RPMI8226 (cell line): ENCODE measurements at regions not wholly inside any gene's neighbourhood (a gene's known extent, or its start where the extent isn't known, plus 50 kb on each side); places are given as distances from the start of the nearest gene placed in this dataset.
"Not testable (repeated sequence)": the region's sequence is repeated elsewhere in the genome, so short reads cannot be mapped to it uniquely, and the experiment has no call there.

Experiments used
- DNase-seq: peaks from one replicate; pipeline ENCODE4 v3.0.0-alpha.2; 2015

GRCh38 chr9:118674942-118675341, 694.3 kb downstream of the BRINP1 start:
- no peak for DNase-seq

- not testable (repeated sequence) for DNase-seq
Measured at GRCh38 chr9:118677936-118678653, 691.1 kb downstream of the BRINP1 start.

- no peak for DNase-seq
Measured at GRCh38 chr9:118686959-118687358, 682.3 kb downstream of the BRINP1 start.

- no peak for DNase-seq
Measured at GRCh38 chr9:118689280-118689679, 680.0 kb downstream of the BRINP1 start.

- no peak for DNase-seq
Measured at GRCh38 chr9:118692613-118693012, 676.6 kb downstream of the BRINP1 start.

DNA sequence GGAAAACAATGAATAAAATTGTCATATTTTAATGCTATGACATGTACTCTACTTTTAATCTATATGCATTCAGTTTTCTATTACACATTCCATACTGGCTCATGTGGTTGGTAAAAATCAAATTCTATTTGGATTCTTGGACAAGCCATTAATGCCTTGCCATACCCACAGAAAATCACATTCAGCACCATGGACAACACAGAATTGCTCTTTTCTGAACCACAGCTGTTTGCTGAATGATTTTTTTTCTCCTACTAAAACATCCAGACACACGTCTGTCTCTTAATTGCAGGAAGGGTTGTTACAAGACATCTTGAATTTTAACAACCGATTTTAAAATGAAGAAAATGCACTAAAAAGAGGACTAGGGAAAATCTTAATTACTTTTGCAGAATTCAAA, 675.6 kb downstream of the BRINP1 start:
- DNase-seq, result no peak

DNA sequence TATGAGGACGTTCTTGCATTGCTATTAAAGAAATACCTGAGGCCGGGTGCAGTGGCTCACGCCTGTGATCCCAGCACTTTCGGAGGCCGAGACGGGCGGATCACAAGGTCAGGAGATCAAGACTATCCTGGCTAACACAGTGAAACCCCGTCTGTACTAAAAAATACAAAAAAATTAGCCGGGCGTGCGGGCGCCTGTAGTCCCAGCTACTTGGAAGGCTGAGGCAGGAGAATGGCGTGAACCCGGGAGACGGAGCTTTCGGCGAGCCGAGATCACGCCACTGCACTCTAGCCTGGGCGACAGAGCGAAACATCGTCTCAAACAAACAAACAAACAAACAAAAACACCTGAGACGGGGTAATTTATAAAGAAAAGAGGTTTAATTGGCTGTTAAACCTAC, 674.0 kb downstream of the BRINP1 start:
- DNase-seq, result not testable (repeated sequence)

- no peak for DNase-seq
Measured at GRCh38 chr9:118701985-118702384, 667.2 kb downstream of the BRINP1 start.

DNA sequence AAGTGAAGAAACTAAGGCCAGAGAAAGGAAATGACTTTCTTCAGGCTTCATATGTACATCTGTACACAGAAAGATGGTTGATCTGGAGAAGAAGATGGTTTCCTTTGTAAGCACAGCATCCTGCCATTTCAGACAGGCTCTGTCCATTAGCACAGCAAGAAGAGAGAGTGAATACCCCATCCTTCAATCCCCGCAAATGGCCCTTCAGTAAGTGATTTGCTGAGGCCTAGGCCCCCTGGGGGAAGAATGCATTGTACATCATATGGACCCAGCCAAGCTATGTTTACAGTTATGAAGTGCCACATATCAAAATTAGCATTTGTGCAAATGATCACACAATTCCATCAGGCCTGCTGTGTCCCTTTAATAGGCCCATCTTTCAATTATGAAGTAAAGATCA, 657.4 kb downstream of the BRINP1 start:
- no peak for DNase-seq

GRCh38 chr9:118721276-118721675, 648.0 kb downstream of the BRINP1 start:
- no peak for DNase-seq

GRCh38 chr9:118721923-118722322, 647.3 kb downstream of the BRINP1 start:
- no peak for DNase-seq

- DNase-seq, result no peak
Measured at GRCh38 chr9:118729981-118730380, 639.3 kb downstream of the BRINP1 start.

DNA sequence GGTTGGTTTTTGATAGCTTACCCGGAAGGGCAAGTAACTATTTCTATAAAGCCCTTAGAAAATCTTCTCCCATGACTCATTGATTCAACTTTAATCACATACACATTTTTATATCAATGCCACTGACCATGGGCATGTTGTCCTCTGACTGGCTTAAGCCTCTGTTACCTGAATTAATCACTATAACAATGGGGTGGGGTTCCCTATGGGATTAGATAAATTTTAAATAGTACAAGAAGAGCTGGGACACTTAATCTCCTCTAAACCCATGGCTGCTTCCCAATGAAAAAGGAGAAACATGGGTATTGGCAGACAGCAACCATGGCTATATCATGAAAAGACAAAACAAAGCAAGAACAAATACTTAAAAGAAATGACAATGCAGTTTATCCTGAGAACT, 636.2 kb downstream of the BRINP1 start:
- no peak for DNase-seq

DNA sequence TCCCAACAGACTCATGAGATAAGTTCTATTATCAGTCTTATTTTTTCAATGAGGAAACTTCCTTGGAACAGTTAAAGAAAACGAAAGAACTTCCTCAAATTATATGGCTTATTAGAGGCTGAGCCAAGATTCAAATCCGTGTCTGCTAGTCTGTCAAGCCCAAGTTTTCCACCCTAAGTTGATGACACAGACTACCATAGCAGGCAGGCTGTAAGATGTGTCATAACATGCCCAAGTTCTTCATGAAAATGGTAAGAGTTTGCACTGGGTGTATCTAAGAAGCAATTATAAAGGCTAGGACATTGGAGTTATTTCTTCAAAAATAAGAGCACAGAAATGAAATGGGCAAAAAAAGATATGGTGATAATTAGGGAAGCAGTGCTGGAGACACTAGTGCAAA, 634.5 kb downstream of the BRINP1 start:
- no peak for DNase-seq

GRCh38 chr9:118736406-118736805, 632.8 kb downstream of the BRINP1 start:
- no peak for DNase-seq

- no peak for DNase-seq
Measured at GRCh38 chr9:118751077-118751847, 618.0 kb downstream of the BRINP1 start.

DNA sequence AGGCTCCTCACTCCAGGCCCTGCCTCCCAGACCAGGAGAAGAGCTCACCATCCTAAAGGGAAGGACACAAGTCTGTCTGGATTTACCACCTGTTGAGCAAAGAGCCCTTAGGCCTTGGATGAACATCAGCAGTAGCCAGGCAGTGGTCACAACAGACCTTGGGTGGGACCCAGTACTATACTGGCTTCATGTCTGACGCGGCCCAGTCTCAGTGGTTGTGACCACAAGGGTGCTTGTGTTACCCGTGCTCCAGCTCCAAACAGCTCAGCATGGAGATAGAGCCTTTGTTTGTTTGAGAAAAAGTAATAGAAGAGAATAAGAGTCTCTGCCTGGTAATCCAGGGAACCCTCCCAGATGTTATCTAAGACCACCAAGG, 617.4 kb downstream of the BRINP1 start:
- no peak for DNase-seq

- DNase-seq, result no peak
Measured at GRCh38 chr9:118761016-118761790, 608.0 kb downstream of the BRINP1 start.

DNA sequence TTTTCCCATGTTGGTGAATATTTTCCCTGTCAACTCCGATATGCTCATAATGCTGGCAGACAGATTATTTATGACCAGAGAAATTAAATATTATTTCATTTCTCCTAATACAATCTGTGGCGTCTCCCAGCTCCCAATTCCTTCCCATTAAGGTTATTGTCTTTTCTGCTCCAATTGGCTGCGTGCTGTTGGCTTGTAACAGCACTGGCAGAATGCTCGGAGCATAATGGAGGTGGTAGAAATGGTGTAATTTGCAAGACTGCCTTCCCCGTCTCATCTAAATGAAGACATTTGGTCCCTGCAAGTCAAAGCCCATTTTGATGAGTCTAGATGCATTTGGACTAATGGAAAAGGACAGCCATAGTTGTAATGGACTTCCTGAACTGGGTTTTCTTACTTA, 601.7 kb downstream of the BRINP1 start:
- no peak for DNase-seq

DNA sequence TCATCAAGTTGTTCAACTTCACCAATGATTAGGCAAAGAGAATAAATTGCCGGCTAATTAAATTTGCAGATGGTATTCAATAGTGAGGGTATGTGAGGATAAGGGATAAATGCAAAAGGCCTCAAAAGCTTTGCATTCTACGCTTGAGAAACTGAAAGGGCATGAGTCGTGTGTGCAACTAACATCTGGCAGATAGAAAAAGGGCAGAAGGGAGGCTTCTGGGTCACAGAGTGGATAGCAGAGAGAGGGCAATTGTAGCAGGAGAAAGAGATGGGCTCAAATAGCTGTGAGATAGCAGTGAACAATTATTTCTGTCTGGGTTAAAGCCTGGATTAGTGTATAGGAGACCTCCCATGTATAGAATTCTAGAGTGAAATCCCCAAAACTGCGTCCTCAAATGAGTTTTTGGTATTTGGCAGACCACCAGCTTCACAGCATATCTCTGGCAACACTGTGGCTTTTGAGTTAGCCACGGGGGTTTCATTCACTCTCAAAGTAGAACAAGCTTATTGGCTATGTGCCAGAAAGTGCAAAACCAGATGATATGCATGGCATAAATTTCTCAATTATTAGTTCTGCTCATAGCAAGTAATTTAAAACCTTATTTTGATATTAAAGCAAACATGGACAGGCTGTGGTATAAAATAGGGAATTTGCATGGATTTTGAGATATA, 586.3 kb downstream of the BRINP1 start:
- no peak for DNase-seq

GRCh38 chr9:118784033-118784432, 585.2 kb downstream of the BRINP1 start:
- no peak for DNase-seq

DNA sequence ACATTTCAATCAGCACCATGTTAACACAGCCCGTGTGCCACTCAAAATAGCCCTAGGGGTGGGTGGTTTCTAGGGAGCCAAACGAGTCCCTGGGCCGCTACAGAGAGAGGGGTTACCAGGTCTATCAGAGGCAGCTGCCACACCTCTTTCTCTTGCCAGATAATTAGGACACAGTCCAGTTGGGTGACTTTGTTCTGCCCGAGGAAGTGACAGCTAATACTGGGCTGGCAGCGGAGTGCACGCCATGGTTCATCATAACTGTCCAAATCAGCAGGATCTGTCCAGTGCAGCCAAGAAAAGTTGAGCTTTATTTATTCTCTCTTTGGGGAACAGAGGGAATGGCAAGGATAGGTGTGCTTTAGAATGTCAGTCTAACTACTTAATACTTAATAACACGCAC, 583.8 kb downstream of the BRINP1 start:
- no peak for DNase-seq

DNA sequence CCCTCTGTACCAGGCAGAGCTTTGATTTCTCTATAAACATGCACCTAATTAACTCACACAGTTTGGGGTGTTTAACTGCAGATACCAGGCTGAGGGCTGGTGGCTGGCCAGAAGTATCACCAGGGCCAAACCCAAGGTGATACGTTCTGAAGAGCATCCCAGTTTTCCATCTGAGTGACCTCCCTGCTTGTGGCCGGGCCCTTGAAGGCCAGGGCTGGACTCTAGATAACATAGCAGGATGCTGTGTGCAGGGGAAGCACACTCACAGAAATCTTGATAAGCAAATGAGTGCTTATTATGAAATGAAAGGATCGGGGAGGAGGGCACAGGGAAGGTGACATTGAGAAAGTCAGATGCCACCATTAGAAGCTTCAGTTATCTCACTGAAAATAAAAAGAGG, 582.4 kb downstream of the BRINP1 start:
- DNase-seq, result no peak
